Heart left ventricle (tissue), 13 donors: ENCODE measurements at regions not wholly inside any gene's neighbourhood (a gene's known extent, or its start where the extent isn't known, plus 50 kb on each side); places are given as distances from the start of the nearest gene placed in this dataset.

Experiments used
- CTCF ChIP-seq, 12 donors: fragments of 200-600 bp; sonication (generic) in 4 of 12; IDR thresholded peaks; one replicate each; pipeline versions ENCODE4 v1.5.0 to v1.8.0; 2018 to 2022; ENCODE audit warnings: antibody characterized with exemption in 12 of 12, mild to moderate bottlenecking in 5 of 12
- POLR2A ChIP-seq, 2 donors: fragments of 450-650 bp; IDR thresholded peaks; one replicate each; pipeline ENCODE4 v1.6.1; 2017; ENCODE audit warnings: antibody characterized with exemption in 2 of 2, mild to moderate bottlenecking in 2 of 2, moderate library complexity in 2 of 2
- donor health status: ischemic (EF 13 %, LVEDD 7.1; RV severe dilation, severe dysfunction).
- donor health status: DM: no; HTN: yes; CAD: no.
- donor health status: DM: no; HTN: no; CAD: no.
- donor health status: ischemic (EF 25% LVEDD 6.9; RV normal size, moderate dysfunction).
- donor health status: ischemic (EF 25% LVEDD 5.7; RV mildly dilated, moderate dysfunction).
- donor health status: ischemic (EF 35%, LVEDD 5.7; RV mildly dilated, moderate dysfunction).
- donor health status: nonischemic (EF 11% LVEDD 7.7; RV severe dilation, severe dysfunction).
- donor health status: DM: yes; HTN: yes; CAD: no.
- donor health status: PGD.
- donor health status: ischemic (EF 29% LVEDD 5.4; RV normal size, mild dysfunction).
- donor health status: nonischemic (EF 23%, LVEDD 6.1; RV moderate dilation, normal function).

GRCh38 chr3:118400086-118400485 is 634.6 kb downstream of the IGSF11 start:
- TF ChIP-seq CTCF (IDR thresholded peaks at IDR 0.05) (no peak), POLR2A (IDR thresholded peaks at IDR 0.05) (no peak)
